ENCODE measurements at regions not wholly inside any gene's neighbourhood (a gene's known extent, or its start where the extent isn't known, plus 50 kb on each side); places are given as distances from the start of the nearest gene placed in this dataset.
"Not testable (repeated sequence)": the region's sequence is repeated elsewhere in the genome, so short reads cannot be mapped to it uniquely, and the experiment has no call there.

- not testable (repeated sequence) for TF ChIP-seq CTCF, EZH2, EZH2phosphoT487 (IDR thresholded peaks at IDR 0.05)
These were observed 104.5 kb upstream of the PRSS16 start for GRCh38 chr6:27143020-27143388.

Measured in neural progenitor cell (in vitro differentiated cells).